ENCODE measurements at regions not wholly inside any gene's neighbourhood (a gene's known extent, or its start where the extent isn't known, plus 50 kb on each side); places are given as distances from the start of the nearest gene placed in this dataset.

GRCh38 chr15:95733931-95734330, 596.6 kb upstream of the NR2F2 start:
- TF ChIP-seq POLR2A (IDR thresholded peaks at IDR 0.05) = no peak
- TF ChIP-seq, protein P1, sequence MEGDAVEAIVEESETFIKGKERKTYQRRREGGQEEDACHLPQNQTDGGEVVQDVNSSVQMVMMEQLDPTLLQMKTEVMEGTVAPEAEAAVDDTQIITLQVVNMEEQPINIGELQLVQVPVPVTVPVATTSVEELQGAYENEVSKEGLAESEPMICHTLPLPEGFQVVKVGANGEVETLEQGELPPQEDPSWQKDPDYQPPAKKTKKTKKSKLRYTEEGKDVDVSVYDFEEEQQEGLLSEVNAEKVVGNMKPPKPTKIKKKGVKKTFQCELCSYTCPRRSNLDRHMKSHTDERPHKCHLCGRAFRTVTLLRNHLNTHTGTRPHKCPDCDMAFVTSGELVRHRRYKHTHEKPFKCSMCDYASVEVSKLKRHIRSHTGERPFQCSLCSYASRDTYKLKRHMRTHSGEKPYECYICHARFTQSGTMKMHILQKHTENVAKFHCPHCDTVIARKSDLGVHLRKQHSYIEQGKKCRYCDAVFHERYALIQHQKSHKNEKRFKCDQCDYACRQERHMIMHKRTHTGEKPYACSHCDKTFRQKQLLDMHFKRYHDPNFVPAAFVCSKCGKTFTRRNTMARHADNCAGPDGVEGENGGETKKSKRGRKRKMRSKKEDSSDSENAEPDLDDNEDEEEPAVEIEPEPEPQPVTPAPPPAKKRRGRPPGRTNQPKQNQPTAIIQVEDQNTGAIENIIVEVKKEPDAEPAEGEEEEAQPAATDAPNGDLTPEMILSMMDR (IDR thresholded peaks at IDR 0.05) = no peak
- intact Hi-C loops (cut with DNase I) = no loop called here
- no peak for DNase-seq
- Histone ChIP-seq H3K9me3 (replicated peaks in 1 of 3) (no peaks in the 10 kb centered on the region), H3K4me1 (replicated peaks in 1 of 2) (no peaks in the 10 kb centered on the region), H3K36me3 (replicated peaks in 1 of 2) (no peaks in the 10 kb centered on the region), H3K27ac (no peak overlapping the region), H3K27me3 (no peaks in the 10 kb centered on the region), H3K4me3 (no peak overlapping the region)
- 45 to 55% (median 50%) methylated on average over 3 of the region's 3 CpGs for WGBS, 4 donors

GRCh38 chr15:95734422-95735316, 595.8 kb upstream of the NR2F2 start:
- intact Hi-C loops (cut with DNase I) = no loop called here
- no peaks in the 10 kb centered on the region for H3K36me3 ChIP-seq (replicated peaks in 1 of 2)
- TF ChIP-seq, protein P1 (IDR thresholded peaks at IDR 0.05) = no peak
- TF ChIP-seq POLR2A (IDR thresholded peaks at IDR 0.05) = no peak
- no peak for DNase-seq
- H3K9me3 ChIP-seq (replicated peaks in 1 of 3) = no peaks in the 10 kb centered on the region
- 60 to 76% (median 70%) methylated on average over 6 of the region's 6 CpGs for WGBS, 4 donors
- H3K4me1 ChIP-seq (replicated peaks in 1 of 2) = no peaks in the 10 kb centered on the region
- H3K27me3 ChIP-seq = no peaks in the 10 kb centered on the region
- H3K4me3 ChIP-seq = no peak overlapping the region
- H3K27ac ChIP-seq = no peak overlapping the region

- Histone ChIP-seq H3K4me1 (replicated peaks in 1 of 2) (no peaks in the 10 kb centered on the region), H3K9me3 (replicated peaks in 1 of 3) (no peaks in the 10 kb centered on the region), H3K36me3 (replicated peaks in 1 of 2) (no peaks in the 10 kb centered on the region), H3K27me3 (no peaks in the 10 kb centered on the region), H3K4me3 (no peak overlapping the region), H3K27ac (no peak overlapping the region)
- WGBS, 4 donors = 72 to 87% (median 81%) methylated on average over 3 of the region's 3 CpGs
- no peak for TF ChIP-seq POLR2A (IDR thresholded peaks at IDR 0.05)
- TF ChIP-seq, protein P1 (IDR thresholded peaks at IDR 0.05) = no peak
- no peak for DNase-seq
- intact Hi-C loops (cut with DNase I) = no loop called here
Measured at GRCh38 chr15:95737060-95737459, 593.4 kb upstream of the NR2F2 start.

DNA sequence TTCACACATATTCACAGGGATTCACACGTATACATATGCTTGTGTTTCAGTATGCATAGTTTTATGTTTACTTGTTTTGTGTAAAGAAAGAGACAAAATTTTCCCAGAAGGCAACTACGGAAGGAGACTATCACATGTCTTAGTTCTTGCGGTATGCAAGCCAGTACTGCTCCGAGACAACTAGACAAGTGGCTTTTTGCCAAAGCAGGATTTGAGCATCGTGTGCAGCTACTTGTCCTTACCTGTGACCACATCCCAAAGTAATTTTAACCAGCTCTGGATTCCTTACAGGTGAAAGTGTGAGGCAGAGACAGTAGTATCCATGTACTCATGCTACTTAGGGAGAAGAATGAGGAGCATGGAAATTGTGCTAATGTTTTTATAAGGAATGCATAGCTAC, 591.4 kb upstream of the NR2F2 start:
- no peak for DNase-seq
- no peak overlapping the region for H3K27ac ChIP-seq
- no peaks in the 10 kb centered on the region for H3K4me1 ChIP-seq (replicated peaks in 1 of 2)
- no peaks in the 10 kb centered on the region for H3K9me3 ChIP-seq (replicated peaks in 1 of 3)
- no peak overlapping the region for H3K4me3 ChIP-seq
- no peaks in the 10 kb centered on the region for H3K27me3 ChIP-seq
- intact Hi-C loops (cut with DNase I) = no loop called here
- 76 to 80% (median 78%) methylated on average over 5 of the region's 5 CpGs for WGBS, 4 donors
- no peaks in the 10 kb centered on the region for H3K36me3 ChIP-seq (replicated peaks in 1 of 2)
- no peak for TF ChIP-seq POLR2A (IDR thresholded peaks at IDR 0.05)
- TF ChIP-seq, protein P1 (IDR thresholded peaks at IDR 0.05) = no peak
